Right lobe of liver (tissue), 4 donors: ENCODE measurements at regions not wholly inside any gene's neighbourhood (a gene's known extent, or its start where the extent isn't known, plus 50 kb on each side); places are given as distances from the start of the nearest gene placed in this dataset.

Experiments
- CTCF ChIP-seq, 4 donors: fragments of 200-600 bp in 3 of 4; fragments of 450-650 bp in 1 of 4; IDR thresholded peaks; one replicate each; pipeline versions ENCODE4 v1.5.1 to v1.8.0; 2016 to 2022; ENCODE audit warnings: antibody characterized with exemption in 4 of 4, mild to moderate bottlenecking in 2 of 4
- POLR2A ChIP-seq: fragments of 450-650 bp; IDR thresholded peaks from one replicate; pipeline ENCODE4 v1.6.1; 2017; ENCODE audit warnings: antibody characterized with exemption, mild to moderate bottlenecking
- donor health status: DM: no; HTN: no; CAD: no.
- donor health status: DM: no; HTN: no; CAD: no.
- donor health status: DM: no; HTN: yes; CAD: no.

GRCh38 chr13:44822291-44822690 lies 167.0 kb downstream of the NUFIP1 start:
- TF ChIP-seq POLR2A (no peak), CTCF (IDR thresholded peaks at IDR 0.05) (no peak)
